Activated CD4-positive, alpha-beta T cell treated with anti-CD3 and anti-CD28 coated beads for 48 hours (primary cell): ENCODE measurements at regions not wholly inside any gene's neighbourhood (a gene's known extent, or its start where the extent isn't known, plus 50 kb on each side); places are given as distances from the start of the nearest gene placed in this dataset.
A peak's percentile ranks its signal among the peaks of the same experiment; 100 is the strongest.

Experiments used
- DNase-seq: peaks from one replicate; pipeline ENCODE4 v3.0.0-alpha.2; 2020

DNA sequence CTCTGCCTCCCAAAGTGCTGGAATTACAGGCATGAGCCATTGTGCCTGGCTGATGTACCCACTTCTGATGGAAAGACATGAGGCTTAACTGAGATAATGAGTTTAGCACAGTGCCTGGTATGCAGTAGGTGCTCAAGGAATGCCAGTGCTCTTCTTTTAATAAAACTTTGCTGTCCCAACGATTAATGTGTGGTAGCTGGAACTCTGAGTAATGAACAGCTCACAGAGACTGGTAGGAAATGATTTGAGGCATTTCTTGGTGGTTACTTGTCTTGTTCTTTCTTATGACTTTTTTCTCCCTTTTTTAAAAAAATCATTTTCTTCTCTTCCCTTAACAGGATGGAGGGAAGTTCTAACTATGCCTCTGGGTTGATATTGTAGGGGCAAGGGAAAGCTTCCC, 235.7 kb upstream of the PWP1 start:
- DNase-seq = no peak

- no peak for DNase-seq
Measured at GRCh38 chr12:107450541-107450940, 235.1 kb upstream of the PWP1 start.

GRCh38 chr12:107451246-107451645, 234.4 kb upstream of the PWP1 start:
- no peak for DNase-seq

DNA sequence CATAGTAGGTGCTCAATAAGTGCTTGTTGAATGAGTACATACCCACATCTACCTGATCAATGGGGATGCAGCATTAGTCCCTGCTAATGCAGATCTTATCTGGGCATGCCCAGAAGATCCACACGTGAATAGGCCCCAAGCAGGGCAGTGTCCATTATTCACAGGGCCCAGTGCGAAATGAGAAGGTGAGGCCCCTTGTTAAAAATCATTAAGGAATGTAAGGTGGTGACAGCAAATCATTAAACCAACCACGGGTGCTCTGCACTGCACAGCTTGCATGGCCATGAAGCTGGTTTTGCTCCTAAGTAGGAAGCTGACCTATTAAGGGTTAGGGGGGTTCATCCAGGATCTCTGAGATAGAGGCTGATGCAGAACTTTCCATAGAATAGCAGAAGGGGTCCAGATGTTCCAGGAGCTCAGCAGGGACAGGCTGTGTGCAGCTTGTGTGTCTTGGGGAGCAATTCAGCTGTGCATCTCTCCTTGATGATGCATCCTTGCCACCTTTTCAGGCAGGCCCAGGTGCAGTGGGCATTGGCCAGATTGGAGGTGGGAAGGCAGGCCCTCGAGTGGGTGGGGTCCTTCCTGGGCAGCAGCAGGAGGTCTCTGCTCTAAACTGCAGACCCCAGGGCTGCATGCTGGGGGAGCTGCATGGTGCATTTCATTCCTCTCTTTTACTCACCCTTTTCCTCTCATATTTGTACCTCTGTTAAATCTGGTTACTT, 231.3 kb upstream of the PWP1 start:
- DNase-seq = no peak

- DNase-seq = no peak
Measured at GRCh38 chr12:107457362-107457935, 228.2 kb upstream of the PWP1 start.

DNA sequence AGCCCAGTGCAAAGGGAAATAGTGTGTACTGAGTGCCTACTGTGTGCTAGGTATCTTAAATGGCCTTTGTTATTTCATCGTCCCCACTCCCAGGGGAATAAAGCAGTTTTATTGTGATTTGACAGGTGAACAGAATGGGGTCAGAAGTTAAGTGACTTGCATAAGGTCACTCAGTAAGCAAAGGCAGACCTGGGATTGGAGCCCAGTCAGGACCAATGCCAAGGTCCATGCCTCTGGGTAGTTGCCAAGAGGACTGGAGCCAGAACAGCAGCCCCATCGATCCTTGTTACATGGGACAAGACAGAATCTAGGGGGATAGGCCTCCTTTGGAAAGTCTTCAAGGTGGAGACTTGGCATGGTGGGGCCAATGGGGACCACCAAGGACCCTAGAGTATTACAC, 227.4 kb upstream of the PWP1 start:
- DNase-seq = no peak

DNA sequence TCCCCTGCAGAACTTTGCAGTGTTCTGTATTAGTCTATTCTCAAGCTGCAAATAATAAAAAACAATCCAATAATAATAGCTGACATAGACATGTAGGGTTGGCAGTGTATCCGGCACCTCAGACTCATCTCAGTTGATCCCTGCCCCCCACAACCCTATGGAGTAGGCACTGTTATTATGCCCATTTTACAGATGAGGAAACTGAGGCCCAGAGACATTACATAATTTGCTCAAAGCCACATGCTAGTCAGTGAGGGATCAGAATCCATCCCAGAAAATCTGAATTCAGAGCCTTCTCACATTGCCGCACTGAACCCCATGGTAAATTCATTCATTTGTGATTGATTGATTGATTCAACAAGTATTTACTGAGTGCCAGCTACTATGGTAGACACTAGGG, 226.6 kb upstream of the PWP1 start:
- no peak for DNase-seq

DNA sequence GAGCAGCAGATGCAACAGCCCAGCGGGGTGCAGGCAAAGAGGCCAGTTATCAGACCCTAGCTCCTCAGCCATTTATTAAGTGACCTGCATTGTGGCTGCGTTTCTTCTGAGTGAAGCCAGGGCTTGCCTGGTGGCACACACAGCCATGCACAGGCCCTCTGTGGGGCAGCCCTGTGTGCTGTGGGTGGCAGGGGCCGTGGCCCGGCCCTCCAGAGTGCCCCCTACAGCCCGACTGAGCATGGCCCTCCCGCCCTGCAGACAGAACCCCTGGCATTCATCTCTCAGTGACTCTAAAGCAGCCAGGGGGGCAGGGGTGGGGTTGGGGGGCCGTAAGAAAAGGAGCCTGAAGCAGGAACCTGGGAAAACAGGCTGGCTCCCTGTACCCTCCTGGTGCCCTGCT, 226.0 kb upstream of the PWP1 start:
- DNase-seq = no peak

GRCh38 chr12:107461222-107461975, 224.2 kb upstream of the PWP1 start:
- DNase-seq = no peak

DNA sequence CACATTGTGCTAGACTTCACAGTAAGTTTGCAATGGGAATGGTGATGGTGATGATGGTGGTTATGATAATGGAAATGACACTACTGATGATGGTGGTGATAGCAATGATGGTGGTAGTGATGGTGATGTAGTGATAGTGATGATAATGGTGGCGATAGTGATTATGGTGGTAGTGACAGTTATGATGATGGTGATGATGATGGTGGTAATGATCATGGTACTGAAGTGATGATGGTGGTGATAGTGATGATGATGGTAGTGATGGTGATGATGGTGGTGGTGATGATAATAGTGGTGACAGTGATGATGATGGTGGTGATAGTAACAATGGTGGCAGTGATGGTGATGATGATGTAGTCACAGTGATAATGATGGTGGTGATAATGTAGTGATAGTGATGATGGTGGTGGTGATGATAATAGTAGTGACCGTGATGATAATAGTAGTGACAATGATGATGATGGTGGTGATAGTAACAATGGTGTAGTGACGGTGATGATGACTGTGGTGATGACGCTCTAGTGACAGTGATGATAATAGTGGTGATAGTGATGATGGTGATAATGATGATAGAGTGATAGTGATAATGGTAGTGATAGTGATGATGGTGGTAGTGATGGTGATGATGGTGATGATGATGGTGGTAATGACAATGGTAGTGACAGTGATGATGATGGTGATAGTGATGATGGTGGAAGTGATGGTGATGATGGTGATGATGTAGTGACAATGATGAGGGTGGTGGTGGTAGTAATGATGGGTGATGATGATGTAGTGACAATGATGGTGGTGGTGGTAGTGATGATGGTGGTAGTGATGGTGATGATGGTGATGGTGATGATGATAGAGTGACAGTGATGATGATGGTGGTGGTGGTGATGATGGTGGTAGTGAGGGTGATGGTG, 222.9 kb upstream of the PWP1 start:
- DNase-seq = no peak

DNA sequence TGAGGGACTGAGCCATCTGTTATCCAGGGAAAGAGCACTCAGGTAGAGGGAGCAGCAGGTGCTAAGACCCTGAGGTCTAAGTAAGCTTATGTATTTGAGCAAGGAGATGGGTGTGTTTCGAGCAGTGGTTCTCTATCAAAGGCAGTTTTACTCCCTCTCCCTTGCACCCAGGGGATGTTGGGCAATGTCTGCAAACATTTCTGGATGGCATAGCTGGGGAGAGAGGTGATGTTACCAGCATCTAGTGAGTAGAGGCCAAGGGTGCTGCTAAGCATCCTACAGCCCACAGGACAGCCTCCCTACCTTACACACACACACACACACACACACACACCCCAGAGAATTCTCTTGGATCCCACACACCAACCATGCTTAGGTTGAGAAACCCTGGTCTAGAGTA, 221.0 kb upstream of the PWP1 start:
- no peak for DNase-seq

GRCh38 chr12:107465625-107466024, 220.0 kb upstream of the PWP1 start:
- no peak for DNase-seq

- no peak for DNase-seq
Measured at GRCh38 chr12:107467716-107468115, 217.9 kb upstream of the PWP1 start.

DNA sequence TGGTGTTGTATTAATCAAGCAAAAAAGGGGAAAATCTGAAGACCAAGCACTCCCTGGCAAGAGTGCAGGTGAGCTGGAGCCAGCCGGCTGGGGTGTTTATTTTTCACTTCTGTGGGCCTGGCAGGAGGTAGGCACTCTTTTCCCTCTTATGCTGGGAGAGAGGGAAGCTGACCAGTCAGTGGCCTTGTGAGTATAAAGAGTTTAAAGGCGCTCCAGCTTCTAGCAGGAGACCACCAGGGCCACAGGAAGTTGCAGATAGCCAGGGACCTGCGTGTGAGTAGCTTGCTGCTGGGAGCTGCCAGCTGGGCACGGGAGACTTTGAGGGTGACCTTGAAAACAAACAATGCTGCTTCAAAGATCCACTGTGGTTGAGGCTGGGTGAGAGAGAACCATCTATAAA, 217.4 kb upstream of the PWP1 start:
- DNase-seq = no peak

DNA sequence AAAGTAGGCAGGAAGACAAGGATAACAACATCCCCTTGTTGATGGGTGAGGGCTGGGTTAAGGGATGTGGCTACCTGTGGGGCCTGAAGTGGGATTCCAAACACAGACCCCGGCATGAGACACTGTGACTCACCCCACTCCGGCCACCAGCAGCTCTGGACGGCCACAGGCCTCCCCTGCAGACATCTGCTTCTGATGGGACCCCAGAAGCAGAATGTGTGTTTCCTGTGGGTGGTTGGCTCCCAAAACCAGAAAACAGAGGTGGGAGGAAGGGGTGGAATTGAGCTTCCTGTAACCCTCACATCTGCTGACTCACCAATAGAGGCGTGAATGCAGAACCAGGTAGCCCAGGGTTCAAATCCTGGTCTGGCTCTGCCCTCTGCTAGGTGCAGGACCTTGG, 216.6 kb upstream of the PWP1 start:
- no peak for DNase-seq

GRCh38 chr12:107470645-107471044, 215.0 kb upstream of the PWP1 start:
- DNase-seq = no peak

DNA sequence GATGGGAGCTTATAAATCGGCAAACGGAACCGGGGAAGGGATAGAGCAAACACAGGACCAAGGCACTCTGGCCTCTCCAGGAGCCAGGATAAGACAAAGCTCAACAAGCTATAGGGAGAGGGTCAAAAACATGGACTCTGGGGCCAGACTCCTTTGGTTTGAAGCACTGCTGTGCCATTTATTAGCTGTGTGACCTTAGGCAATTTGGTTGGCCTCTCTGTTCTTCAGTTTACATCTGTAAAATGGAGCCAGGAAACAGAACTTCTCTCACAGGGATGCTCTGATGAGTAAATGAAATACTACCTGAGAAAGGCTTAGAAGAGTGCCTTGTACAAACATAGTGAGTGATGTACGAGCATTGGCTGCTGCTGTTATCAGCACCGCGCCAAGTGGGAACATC, 213.3 kb upstream of the PWP1 start:
- DNase-seq = no peak

DNA sequence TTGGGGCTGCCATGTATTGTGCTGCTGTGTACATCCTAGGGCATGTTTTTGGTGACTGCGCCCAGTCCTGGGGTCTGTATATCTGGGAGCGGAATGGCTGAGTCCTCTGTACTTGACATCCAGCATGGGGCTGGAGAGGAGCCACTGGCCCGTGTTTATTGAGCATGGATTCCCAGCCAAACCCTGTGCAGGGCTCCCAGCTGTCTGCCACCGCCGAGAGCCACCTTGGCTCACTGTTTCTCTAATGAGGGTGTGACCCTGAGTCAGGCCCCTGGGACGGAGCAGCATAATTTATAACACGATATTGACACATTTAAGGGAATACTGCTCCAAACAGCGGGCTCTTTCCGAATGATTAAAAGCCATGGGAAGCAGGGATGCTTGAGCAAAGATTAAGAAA, 211.5 kb upstream of the PWP1 start:
- no peak for DNase-seq

GRCh38 chr12:107474639-107475539, 210.7 kb upstream of the PWP1 start:
- peak; percentile 19 for DNase-seq

GRCh38 chr12:107475900-107476299, 209.7 kb upstream of the PWP1 start:
- no peak for DNase-seq

GRCh38 chr12:107477018-107477417, 208.6 kb upstream of the PWP1 start:
- DNase-seq = no peak

- DNase-seq = no peak
Measured at GRCh38 chr12:107477947-107478610, 207.5 kb upstream of the PWP1 start.
